ENCODE measurements at regions not wholly inside any gene's neighbourhood (a gene's known extent, or its start where the extent isn't known, plus 50 kb on each side); places are given as distances from the start of the nearest gene placed in this dataset.

GRCh38 chr10:35728341-35728740 is 86.2 kb upstream of the FZD8 start:
- Histone ChIP-seq H2AK9ac (replicated peaks; ENCODE audit: low read depth, low read length, poor library complexity) (no peak overlapping the region), H4K5ac (ENCODE audit: low read depth, low read length) (no peak overlapping the region), H3K36me3 (ENCODE audit: control insufficient read depth, insufficient read depth, low read length) (no peaks in the 10 kb centered on the region), H3K56ac (ENCODE audit: extremely low read depth, insufficient read depth, low read length) (no peak overlapping the region), H3K4ac (ENCODE audit: low read depth, low read length) (no peak overlapping the region), H4K20me1 (ENCODE audit: insufficient read depth, low read length) (no peaks in the 10 kb centered on the region), H3K4me1 (ENCODE audit: control insufficient read depth, insufficient read depth, low read length) (0 out of 2 replicates have a peak, but pooled peaks cover 3% of the 10 kb centered on the region), H2BK20ac (ENCODE audit: low read depth, low read length) (no peak overlapping the region), H2AFZ (replicated peaks; ENCODE audit: low read length, poor library complexity) (no peak overlapping the region), H2BK15ac (ENCODE audit: low read depth, low read length) (no peak overlapping the region), H3K27ac (ENCODE audit: insufficient read depth, low read length) (no peak overlapping the region), H3K23ac (ENCODE audit: low read depth, low read length) (no peak overlapping the region), H3K4me3 (ENCODE audit: insufficient read depth, low read depth, low read length) (no peak overlapping the region), H2BK5ac (ENCODE audit: low read depth, low read length, poor library complexity, severe bottlenecking) (no peak overlapping the region), H3K18ac (ENCODE audit: low read depth, low read length) (no peak overlapping the region), H3K79me1 (ENCODE audit: low read depth in 1 of 2, low read length in 2 of 2) (no peaks in the 10 kb centered on the region), H4K8ac (ENCODE audit: low read depth in 2 of 2, low read length in 2 of 2) (no peak overlapping the region), H3K9me1 (ENCODE audit: insufficient read depth, low read length) (peaks cover 3% of the 10 kb centered on the region; the same call in 1 of the 2 replicates), H3K9ac (ENCODE audit: low read depth, low read length) (no peak overlapping the region), H3K14ac (replicated peaks; ENCODE audit: low read depth, low read length) (no peak overlapping the region), H3K27me3 (ENCODE audit: control insufficient read depth, insufficient read depth, low read length) (peaks cover 18% of the 10 kb centered on the region), H4K91ac (ENCODE audit: insufficient read depth, low read depth, low read length) (no peak overlapping the region), H2BK120ac (ENCODE audit: low read depth, low read length) (no peak overlapping the region), H3K4me2 (ENCODE audit: low read depth, low read length) (no peak overlapping the region), H3K9me3 (ENCODE audit: control insufficient read depth, insufficient read depth, low read length) (no peaks in the 10 kb centered on the region), H2AK5ac (ENCODE audit: low read depth, low read length) (no peak overlapping the region)
- no TSS peak for BruUV-seq (replicated peaks)
- POLR2A ChIA-PET (ENCODE audit: unreplicated experiment), result no interaction called here
- ATAC-seq (ENCODE audit: low read depth) (peak; percentile 94), DNase-seq (peak; percentile 48)
- no CpG with 5 or more reads among the region's 5 CpGs for WGBS, 2 experiments (ENCODE audit: extremely low coverage in 2 of 2, insufficient read length in 1 of 2)
- in situ Hi-C loops (cut with MboI; ENCODE audit: low sequenced_read_pairs), result no loop called here
- CTCF ChIA-PET, result interaction anchor here (0.6 kb wide), 1 partner anchor 566 kb away, joined by 4 read pairs; no protein-coding TSS in a partner anchor
- intact Hi-C loops (cut with micrococcal nuclease), result loop anchor here (5.0 kb wide), 1 partner anchor 184 kb away; no protein-coding TSS in a partner anchor
- dilution Hi-C loops (cut with HindIII; ENCODE audit: low sequenced_read_pairs, unreplicated experiment), result no loop called here
- peak; percentile 65 for TF ChIP-seq CEBPB (IDR thresholded peaks at IDR 0.05; ENCODE audit: low read depth, low read length)
- TF ChIP-seq RFX5 (IDR thresholded peaks at IDR 0.05; ENCODE audit: low read depth, low read length), result no peak
- TF ChIP-seq FOS (IDR thresholded peaks at IDR 0.05; ENCODE audit: low read depth, low read length), result no peak
- no peak for TF ChIP-seq USF2 (IDR thresholded peaks at IDR 0.05; ENCODE audit: low read depth, low read length)

Measured in IMR-90 (cell line).